ENCODE measurements at regions not wholly inside any gene's neighbourhood (a gene's known extent, or its start where the extent isn't known, plus 50 kb on each side); places are given as distances from the start of the nearest gene placed in this dataset.

DNA sequence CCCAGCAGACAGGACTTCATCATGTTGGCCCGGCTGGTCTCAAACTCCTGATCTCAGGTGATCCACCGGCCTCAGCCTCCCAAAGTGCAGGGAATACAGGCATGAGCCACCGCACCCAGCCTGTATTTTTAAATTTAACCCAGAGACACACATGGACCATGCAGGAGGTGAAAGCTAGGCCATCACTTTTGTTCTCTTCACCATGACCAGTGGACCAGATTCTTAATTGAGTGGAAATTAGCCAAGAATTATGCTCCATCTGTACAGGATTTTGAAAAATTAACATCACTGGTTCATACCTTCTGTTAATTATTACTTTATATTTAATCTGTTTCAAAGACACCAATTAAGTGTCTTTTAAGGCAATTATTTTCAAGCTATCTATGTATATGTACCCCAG, 493.6 kb upstream of the NOX3 start:
- no peak for DNase-seq (ENCODE audit: low read depth in 3 of 3)

- no peak for DNase-seq (ENCODE audit: low read depth in 3 of 3)
Observed at GRCh38 chr6:155946860-155947259, 491.2 kb upstream of the NOX3 start.

DNA sequence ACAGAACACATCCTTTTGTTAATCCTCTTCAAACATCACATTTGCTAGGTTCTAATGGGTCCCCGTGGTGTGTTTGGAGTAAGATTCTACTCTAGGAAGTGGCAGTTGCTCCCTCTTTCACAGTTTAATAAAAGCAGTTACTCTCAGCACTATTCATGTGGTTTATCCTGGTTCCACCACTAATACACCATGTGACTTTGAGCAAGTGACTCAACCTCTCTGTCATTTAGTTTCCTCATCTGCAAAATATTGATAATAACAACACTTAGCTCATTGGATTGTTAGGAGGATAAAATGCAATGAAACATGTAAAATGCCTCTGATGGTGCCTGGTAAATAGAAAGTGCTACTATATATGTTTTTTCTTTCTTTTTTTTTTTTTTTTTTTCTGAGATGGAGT, 488.0 kb upstream of the NOX3 start:
- DNase-seq (ENCODE audit: low read depth in 3 of 3) = no peak

DNA sequence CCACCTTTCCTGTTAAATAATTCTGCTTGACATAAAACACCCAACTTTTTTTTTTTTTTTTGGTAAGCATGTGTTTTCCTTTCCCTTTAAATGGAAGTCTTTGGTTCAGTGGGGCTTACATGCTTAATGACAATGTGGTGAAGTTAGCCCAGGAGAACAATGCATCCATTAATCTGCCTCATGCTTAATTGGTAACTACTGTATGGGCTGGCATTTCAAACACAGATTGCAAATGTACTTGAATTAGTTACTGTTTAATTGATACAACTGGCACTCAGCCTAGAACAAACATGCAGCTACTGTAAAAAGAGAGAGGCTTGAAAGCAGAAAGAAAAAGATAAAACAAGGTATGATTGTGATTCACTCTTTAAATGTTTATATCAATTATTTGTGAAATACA, 483.6 kb upstream of the NOX3 start:
- no peak for DNase-seq (ENCODE audit: low read depth in 3 of 3)

DNA sequence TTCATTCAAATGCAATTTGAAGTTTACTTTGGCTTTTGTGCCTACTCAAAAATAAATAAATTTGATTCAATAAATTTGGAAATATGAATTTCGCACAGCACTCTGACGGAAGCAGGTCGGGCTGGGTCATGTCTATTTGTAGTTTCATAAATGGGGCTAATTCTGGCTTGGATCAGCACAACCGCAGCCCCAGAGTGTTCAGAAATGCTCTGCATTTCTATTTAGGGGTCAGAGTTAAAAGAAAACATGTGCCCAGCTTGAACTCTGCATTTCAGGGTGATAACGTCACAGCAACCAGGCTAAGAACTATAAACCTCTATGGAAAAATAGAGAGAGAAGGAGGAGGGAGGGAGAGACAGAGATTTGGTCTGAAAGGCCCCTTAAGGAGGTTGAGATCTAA, 480.9 kb upstream of the NOX3 start:
- no peak for DNase-seq (ENCODE audit: low read depth in 3 of 3)

DNA sequence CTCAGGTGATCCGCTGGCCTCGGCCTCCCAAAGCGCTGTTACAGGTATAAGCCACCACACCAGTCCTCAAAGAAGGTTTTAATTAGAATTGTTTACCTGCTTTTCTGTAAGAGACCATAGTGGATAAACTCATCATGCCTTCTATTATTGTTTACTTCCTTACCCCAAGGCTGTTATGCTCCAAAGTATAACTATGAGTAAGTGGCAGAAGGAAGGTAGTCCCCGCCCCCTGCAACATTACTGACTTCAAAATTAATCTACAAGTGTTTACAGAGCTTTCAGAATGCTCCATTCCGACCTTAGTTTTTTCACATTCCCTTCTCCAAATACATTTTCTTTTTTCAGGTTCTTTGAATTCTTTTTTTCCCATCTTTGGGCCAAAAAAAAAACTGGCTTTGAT, 480.5 kb upstream of the NOX3 start:
- no peak for DNase-seq (ENCODE audit: low read depth in 3 of 3)

GRCh38 chr6:155916846-155917624, 461.4 kb upstream of the NOX3 start:
- DNase-seq (ENCODE audit: low read depth in 3 of 3) = no peak

GRCh38 chr6:155915651-155916050, 460.0 kb upstream of the NOX3 start:
- DNase-seq (ENCODE audit: low read depth in 3 of 3) = no peak

GRCh38 chr6:155913816-155914215, 458.2 kb upstream of the NOX3 start:
- DNase-seq (ENCODE audit: low read depth in 3 of 3) = no peak

DNA sequence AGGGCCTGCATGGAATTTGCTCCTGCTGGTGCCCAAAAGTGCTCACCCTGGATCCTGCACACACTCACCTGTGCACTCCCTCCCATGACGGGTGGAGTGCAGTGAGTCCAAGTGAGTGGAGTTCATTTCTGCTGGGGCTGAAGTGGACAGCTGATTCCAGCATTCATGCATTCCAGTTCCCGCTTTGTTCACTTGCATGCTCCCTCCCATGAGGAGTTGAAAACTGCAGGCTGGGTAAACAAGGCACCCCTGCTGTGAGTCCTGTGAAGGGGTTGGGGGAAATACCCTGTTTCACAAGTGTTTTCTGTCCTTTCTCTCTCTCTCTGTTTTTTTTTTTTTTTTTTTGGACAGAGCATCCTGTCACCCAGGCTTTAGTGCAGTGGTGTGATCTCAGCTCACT, 454.1 kb upstream of the NOX3 start:
- no peak for DNase-seq (ENCODE audit: low read depth in 3 of 3)

DNA sequence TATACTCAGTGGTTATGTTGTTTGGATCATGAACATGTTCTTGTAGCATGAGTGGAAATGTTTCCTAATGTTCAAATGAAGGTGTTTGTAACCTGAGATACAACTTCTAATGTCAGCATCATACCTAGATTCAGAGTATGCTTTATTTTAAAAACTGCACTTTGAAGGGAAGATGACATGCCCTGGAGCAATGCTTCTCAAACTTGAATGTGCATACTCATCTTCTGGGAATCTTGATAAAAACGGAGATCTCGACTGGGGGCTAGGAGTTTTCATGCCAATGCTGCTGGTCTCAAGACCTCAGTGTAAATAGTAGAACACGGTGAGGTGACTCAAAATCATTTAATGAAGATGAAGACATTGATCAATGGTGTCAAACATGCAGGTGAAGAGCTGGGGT, 440.0 kb upstream of the NOX3 start:
- no peak for DNase-seq (ENCODE audit: low read depth in 3 of 3)

DNA sequence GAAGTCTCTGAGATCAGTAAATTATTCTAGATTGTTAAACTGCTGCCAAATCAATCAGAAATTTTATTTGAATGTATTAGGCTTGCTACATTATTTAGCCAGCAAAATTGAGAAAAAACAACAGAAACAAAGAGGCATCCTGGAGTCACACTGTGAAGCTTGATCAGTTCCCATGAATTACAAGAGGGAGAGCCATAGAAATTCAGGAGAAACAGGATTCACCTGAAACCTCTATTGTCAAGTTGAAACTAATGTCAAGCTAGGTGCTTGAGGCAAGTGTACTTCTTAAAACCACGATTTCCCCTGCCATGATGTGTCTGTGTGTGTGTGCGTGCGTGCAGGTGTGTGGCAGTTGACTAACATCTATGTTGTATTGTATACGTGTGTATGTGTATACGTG, 439.1 kb upstream of the NOX3 start:
- no peak for DNase-seq (ENCODE audit: low read depth in 3 of 3)

- DNase-seq (ENCODE audit: low read depth in 3 of 3) = no peak
Observed at GRCh38 chr6:155894262-155894661, 438.6 kb upstream of the NOX3 start.

DNA sequence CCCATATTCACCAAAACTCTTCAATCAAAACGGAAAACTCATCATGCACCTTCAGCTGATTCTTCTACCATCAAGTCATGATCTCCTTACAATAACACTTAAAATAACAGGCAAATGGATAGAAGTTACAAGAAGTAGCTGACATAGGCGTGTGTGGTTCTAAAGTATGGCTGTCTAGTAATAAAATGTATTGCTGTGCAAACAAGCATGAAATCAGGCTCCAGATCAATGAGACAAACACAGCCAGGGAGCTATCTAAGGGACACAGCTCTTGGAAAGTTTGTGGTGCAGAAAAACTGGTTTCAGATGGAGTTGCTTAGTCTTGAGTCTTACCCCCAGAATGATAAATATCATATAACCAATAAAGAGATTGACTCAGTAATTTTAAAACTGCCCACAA, 434.8 kb upstream of the NOX3 start:
- DNase-seq (ENCODE audit: low read depth in 3 of 3) = no peak

- no peak for DNase-seq (ENCODE audit: low read depth in 3 of 3)
Observed at GRCh38 chr6:155889410-155889809, 433.8 kb upstream of the NOX3 start.

DNA sequence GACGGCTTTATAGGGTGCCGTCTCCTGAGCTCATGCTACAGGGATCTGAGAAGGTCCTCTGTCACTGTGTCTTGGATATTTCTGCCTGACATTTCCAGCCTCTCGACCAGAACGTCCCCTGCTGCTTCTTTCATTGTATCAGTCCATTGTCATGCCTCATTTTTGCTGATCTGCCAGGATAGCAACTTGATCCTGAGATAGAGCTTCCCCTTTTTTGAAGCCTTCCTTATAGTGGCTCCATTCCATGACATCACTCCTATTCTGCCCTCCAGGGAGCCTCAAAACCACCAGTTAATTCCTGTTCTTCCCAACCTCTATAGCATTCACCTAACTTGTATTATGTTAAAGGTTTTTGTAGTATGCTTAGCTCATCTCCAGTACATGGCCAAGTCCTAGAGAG, 431.8 kb upstream of the NOX3 start:
- no peak for DNase-seq (ENCODE audit: low read depth in 3 of 3)

DNA sequence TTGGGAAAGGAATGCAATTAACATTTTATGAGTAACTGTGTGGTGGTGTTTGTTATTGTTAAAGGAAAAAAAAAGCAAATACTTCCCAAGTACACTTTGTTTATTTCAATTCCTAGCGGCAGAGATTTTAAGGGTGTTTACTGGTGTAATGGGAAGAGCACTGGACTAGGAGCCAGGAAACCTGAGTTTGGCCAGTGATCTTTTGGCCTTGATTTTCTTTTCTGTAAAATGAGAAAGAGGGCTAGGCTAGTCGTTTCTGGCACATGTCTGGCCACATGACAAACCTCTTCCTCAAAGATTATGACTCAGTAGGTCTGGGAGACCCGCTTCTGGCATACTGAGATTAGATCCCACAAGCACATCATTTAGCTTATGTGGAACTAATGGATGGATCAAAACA, 428.1 kb upstream of the NOX3 start:
- no peak for DNase-seq (ENCODE audit: low read depth in 3 of 3)

DNA sequence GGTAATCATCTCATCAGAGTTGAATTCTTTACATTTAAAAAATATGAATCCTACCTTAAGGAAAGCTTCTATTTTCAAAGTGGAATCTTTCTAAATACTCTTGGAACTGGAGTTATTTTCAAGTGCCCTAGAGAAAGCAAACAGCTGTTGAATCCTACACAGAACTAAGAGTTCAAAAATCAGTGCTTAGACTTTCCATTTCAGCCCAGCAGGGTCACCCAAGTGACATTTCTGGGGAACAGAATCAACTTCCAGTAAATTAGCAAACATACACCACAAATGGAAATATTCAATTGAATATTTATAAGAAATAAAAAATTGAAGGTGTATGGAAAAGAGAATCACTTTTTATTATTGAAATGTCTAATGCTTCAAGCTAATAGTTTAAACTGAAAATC, 427.7 kb upstream of the NOX3 start:
- DNase-seq (ENCODE audit: low read depth in 3 of 3) = no peak

DNA sequence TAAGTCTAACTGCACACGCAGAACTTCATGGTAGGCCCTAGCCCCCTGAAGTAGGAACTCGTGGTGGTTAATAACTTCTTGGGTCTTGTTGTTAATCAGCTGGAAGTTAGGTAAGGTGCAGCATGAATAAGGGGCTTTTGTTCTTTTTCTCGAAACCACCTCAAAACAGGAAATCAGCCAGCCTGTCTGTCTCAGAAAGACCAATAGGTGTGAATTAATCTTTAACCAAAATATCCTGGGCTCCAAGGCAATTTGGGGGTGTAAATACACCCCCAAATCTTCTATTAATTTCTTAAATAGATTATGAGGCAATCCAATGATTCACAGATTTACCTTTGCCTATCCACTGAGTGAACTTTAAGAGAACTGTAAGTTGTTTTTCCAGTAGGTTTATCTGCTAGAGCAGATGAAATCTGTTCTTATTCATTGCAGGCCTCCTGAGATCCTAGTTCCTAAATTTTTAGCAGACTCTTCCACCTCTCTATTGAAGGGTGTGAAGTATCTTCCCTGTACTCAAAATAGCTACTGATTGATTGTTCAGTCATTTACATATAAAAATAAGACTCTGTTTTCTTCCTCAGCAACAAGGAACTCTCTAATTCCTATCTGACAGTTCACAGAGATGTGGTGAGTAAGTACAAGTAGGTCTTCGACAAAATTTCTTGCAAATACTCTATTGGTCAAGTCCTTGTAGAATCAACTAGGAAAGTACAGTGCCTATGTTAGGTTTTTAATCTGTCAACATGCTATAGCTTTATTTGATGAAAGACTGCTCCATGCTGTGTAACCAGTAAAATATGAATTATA, 427.1 kb upstream of the NOX3 start:
- no peak for DNase-seq (ENCODE audit: low read depth in 3 of 3)

GRCh38 chr6:155881826-155882526, 426.3 kb upstream of the NOX3 start:
- DNase-seq (ENCODE audit: low read depth in 3 of 3) = no peak

DNA sequence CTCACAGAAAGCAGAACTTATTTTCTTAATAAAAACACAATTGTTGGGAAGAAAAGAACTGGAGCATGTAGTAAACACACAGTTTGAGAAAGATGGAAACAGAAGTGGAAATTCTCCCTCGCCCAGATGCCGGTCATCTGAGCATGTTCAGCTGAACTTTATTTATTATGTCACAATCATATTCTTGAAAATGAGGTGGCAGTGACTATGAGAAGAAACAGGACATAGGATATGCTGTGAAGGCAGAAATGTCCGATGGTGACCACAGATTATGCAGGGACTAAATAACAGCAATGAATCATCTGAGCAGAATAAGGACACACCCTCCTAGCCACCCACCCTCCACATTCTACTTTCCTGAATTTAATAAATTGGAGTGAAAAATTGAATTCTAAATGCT, 425.3 kb upstream of the NOX3 start:
- no peak for DNase-seq (ENCODE audit: low read depth in 3 of 3)

GRCh38 chr6:155872961-155873360, 417.3 kb upstream of the NOX3 start:
- DNase-seq (ENCODE audit: low read depth in 3 of 3) = no peak

GRCh38 chr6:155867682-155868081, 412.0 kb upstream of the NOX3 start:
- DNase-seq (ENCODE audit: low read depth in 3 of 3) = no peak
